Osteocyte (in vitro differentiated cells): ENCODE measurements at regions not wholly inside any gene's neighbourhood (a gene's known extent, or its start where the extent isn't known, plus 50 kb on each side); places are given as distances from the start of the nearest gene placed in this dataset.

Source experiments
- DNase-seq: peaks from one replicate; pipeline ENCODE4 v3.0.0; 2021; ENCODE audit warnings: mixed read lengths; ENCODE audit not compliant: unreplicated experiment; ENCODE audit errors: extremely low spot score
- H3K27ac Mint-ChIP-seq: one replicate; pipeline ENCODE4 v1.8.0; 2021; ENCODE audit warnings: mild to moderate bottlenecking, mixed read lengths; ENCODE audit not compliant: unreplicated experiment
- H3K27me3 Mint-ChIP-seq: one replicate; pipeline ENCODE4 v1.8.0; 2021; ENCODE audit warnings: mixed read lengths; ENCODE audit not compliant: unreplicated experiment
- H3K36me3 Mint-ChIP-seq: one replicate; pipeline ENCODE4 v1.8.0; 2021; ENCODE audit warnings: mixed read lengths; ENCODE audit not compliant: unreplicated experiment
- H3K4me1 Mint-ChIP-seq: one replicate; pipeline ENCODE4 v1.8.0; 2021; ENCODE audit warnings: mixed read lengths; ENCODE audit not compliant: unreplicated experiment
- H3K4me3 Mint-ChIP-seq: one replicate; pipeline ENCODE4 v1.8.0; 2021; ENCODE audit warnings: mild to moderate bottlenecking, moderate library complexity, mixed read lengths; ENCODE audit not compliant: unreplicated experiment
- H3K9me3 Mint-ChIP-seq: one replicate; pipeline ENCODE4 v1.8.0; 2021; ENCODE audit warnings: mixed read lengths; ENCODE audit not compliant: unreplicated experiment
- TF ChIP-seq, protein P1 (sequence below): fragments of 200-600 bp; sonication (generic); IDR thresholded peaks from 2 replicates; pipeline ENCODE4 v1.5.0; 2021; ENCODE audit warnings: antibody characterized with exemption, mild to moderate bottlenecking, moderate library complexity

DNA sequence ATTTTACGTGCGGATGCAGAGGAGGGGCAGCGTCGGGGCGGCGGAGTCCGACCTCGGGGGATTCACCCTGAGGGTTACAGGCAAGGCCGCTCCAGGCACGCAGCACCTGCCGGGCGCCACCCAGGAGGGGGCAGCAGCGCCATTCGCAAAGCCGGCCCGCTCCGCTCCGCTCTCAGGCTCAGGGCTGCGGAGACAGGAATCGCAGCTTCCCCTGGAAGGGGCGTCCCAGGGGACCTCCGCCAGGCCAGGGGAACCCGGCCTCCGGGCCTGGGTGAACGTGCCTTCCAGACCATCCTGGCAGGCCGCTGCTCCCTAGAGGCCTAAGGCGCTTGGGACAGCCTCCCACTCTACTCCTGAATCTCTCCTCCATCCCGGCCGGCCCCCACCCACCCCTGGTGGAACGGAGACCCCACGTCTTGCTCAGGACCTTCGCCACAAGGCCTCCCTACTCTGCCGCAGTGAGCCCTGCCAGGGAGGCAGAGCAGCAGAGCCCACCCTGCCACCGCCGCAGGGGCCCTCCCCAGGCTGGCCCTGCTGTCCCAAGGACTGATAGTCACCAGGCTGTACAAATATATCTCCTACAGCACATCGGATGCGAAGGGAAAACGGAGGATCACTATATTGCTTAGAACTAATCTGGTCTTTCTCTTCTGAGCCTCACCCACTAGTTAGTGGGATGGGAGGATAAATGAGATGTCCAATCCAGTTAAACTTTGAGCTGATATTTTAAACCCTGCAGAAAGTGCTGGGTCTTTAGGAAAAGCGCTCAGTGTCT, 115.0 kb downstream of the SMIM20 start:
- Mint-ChIP-seq H3K4me1 (peaks cover 32% of the 10 kb centered on the region), H3K4me3 (no peak overlapping the region), H3K27ac (no peak overlapping the region), H3K36me3 (no peaks in the 10 kb centered on the region), H3K27me3 (peaks cover 9% of the 10 kb centered on the region), H3K9me3 (peaks cover 3% of the 10 kb centered on the region)
- TF ChIP-seq, protein P1, sequence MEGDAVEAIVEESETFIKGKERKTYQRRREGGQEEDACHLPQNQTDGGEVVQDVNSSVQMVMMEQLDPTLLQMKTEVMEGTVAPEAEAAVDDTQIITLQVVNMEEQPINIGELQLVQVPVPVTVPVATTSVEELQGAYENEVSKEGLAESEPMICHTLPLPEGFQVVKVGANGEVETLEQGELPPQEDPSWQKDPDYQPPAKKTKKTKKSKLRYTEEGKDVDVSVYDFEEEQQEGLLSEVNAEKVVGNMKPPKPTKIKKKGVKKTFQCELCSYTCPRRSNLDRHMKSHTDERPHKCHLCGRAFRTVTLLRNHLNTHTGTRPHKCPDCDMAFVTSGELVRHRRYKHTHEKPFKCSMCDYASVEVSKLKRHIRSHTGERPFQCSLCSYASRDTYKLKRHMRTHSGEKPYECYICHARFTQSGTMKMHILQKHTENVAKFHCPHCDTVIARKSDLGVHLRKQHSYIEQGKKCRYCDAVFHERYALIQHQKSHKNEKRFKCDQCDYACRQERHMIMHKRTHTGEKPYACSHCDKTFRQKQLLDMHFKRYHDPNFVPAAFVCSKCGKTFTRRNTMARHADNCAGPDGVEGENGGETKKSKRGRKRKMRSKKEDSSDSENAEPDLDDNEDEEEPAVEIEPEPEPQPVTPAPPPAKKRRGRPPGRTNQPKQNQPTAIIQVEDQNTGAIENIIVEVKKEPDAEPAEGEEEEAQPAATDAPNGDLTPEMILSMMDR = peak; percentile 49
- DNase-seq = no peak

DNA sequence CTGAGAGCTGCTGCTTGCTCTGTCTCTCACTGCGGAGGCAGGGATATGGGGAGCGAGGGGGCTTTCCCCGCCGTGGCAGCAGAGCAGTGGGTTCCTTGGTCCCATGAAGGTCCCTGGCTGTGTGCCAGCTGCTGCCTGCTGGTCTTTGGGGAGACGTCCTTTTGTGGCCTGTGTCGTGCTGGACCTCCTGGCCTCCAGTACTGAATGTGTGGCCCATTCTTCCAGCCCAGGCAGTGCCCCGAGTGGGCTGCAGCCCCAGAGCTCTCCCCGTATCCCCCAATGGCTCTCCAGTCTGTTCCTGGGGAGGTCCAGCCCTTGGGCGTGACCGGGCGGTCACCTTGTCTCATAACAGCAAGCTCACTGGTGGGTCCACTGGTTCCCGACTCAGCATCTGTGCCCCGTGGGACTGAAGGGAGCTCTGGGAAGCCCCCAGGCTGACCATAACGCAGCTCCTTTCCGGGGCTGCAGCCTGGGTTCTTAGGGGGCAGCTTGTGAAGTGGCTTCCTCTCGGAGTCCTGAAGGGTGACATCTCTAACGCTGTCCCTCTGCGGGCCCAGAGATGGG, 115.6 kb downstream of the SMIM20 start:
- Mint-ChIP-seq H3K4me3 (no peak overlapping the region), H3K27ac (no peak overlapping the region), H3K9me3 (peaks cover 3% of the 10 kb centered on the region), H3K27me3 (peaks cover 9% of the 10 kb centered on the region), H3K36me3 (no peaks in the 10 kb centered on the region), H3K4me1 (peaks cover 31% of the 10 kb centered on the region)
- DNase-seq = no peak
- TF ChIP-seq, protein P1 = no peak

DNA sequence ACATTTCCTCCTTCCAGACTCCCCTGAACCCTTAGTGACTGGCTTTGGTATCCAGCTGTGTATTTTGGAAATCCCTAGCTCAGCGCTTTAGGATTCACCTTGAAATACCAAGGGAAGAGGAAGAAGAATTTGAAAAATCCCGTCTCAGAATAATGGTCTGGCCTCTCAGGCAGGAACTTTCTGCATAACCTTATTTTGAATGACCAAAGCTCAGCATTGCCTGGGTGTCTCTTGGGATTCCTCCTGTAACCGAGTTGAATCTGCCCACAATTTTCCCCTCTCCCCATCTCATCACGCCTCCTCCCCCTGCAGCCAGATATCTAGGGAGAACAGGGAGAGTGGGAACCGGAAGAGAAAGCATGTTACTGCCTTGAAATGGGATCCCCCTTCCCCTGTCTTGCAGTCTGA, 116.2 kb downstream of the SMIM20 start:
- peaks cover 3% of the 10 kb centered on the region for H3K9me3 Mint-ChIP-seq
- H3K27me3 Mint-ChIP-seq = peaks cover 7% of the 10 kb centered on the region
- TF ChIP-seq, protein P1 = no peak
- H3K27ac Mint-ChIP-seq = no peak overlapping the region
- H3K36me3 Mint-ChIP-seq = no peaks in the 10 kb centered on the region
- DNase-seq = no peak
- no peak overlapping the region for H3K4me3 Mint-ChIP-seq
- H3K4me1 Mint-ChIP-seq = peaks cover 31% of the 10 kb centered on the region

DNA sequence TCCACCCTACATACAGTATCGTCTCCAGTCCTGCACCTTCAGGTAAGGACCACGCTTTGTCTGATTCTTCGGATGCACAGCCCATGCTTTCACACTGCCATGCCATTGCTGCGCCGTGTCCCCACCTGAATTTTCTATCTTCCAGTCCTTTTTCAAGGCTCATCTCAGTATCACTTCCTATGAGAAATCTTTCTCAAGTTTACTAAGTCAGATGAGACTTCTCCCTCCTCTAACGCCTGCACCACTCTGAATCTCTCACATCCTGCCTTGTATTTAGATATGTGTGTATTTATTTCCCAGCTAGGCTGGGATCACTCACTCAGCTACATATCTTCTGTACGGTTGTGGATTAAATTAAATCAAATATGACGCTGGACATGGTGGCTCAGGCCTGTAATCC, 116.8 kb downstream of the SMIM20 start:
- H3K27ac Mint-ChIP-seq = no peak overlapping the region
- peaks cover 3% of the 10 kb centered on the region for H3K9me3 Mint-ChIP-seq
- H3K4me3 Mint-ChIP-seq = no peak overlapping the region
- TF ChIP-seq, protein P1 = no peak
- H3K27me3 Mint-ChIP-seq = peaks cover 2% of the 10 kb centered on the region
- H3K36me3 Mint-ChIP-seq = no peaks in the 10 kb centered on the region
- DNase-seq = no peak
- H3K4me1 Mint-ChIP-seq = peaks cover 31% of the 10 kb centered on the region

DNA sequence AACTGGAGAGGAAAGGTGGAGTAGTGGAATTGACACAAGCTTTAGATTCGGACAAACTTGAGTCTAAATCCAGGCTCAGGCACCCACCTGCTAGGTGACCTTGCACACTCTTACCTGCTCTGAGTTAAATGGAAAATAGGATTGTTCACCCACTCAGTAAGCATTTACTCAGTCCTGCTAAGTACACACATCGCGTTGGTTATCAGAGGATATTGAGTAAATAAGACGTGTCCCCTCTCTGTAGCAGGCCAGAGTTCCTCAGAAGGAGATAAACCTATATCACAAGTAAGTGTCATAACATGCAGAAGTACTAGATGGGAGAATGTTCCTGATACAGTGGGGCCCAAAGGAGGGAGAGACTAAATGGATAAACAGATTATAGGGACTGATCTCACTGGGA, 117.7 kb downstream of the SMIM20 start:
- H3K27ac Mint-ChIP-seq = no peak overlapping the region
- TF ChIP-seq, protein P1 = no peak
- no peak for DNase-seq
- H3K9me3 Mint-ChIP-seq = peaks cover 3% of the 10 kb centered on the region
- no peak overlapping the region for H3K4me3 Mint-ChIP-seq
- peaks cover 31% of the 10 kb centered on the region for H3K4me1 Mint-ChIP-seq
- H3K27me3 Mint-ChIP-seq = peaks cover 2% of the 10 kb centered on the region
- no peaks in the 10 kb centered on the region for H3K36me3 Mint-ChIP-seq
